Omental fat pad (tissue), 3 donors: ENCODE measurements at regions not wholly inside any gene's neighbourhood (a gene's known extent, or its start where the extent isn't known, plus 50 kb on each side); places are given as distances from the start of the nearest gene placed in this dataset.
"Not testable (repeated sequence)": the region's sequence is repeated elsewhere in the genome, so short reads cannot be mapped to it uniquely, and the experiment has no call there.

Experiments used
- ATAC-seq: fragments of 150-250 bp; one replicate; pipeline ENCODE4 v1.9.1; 2016; ENCODE audit warnings: mild to moderate bottlenecking, moderate library complexity; ENCODE audit not compliant: low FRiP score
- DNase-seq: peaks from one replicate; pipeline ENCODE4 v3.0.0-alpha.2; 2019; ENCODE audit warnings: low spot score
- CTCF ChIP-seq, 3 donors: fragments of 450-650 bp; IDR thresholded peaks; one replicate each; pipeline ENCODE4 v1.5.1; 2016 to 2017; ENCODE audit warnings: antibody characterized with exemption in 3 of 3, mild to moderate bottlenecking in 3 of 3, moderate library complexity in 2 of 3

- DNase-seq, result no peak
- TF ChIP-seq CTCF (IDR thresholded peaks at IDR 0.05), result no peak
- ATAC-seq, result no peak
Measured at GRCh38 chr2:226544596-226545210, 254.9 kb downstream of the IRS1 start.

GRCh38 chr2:226540204-226540994, 259.2 kb downstream of the IRS1 start:
- TF ChIP-seq CTCF (IDR thresholded peaks at IDR 0.05), result no peak
- DNase-seq (no peak), ATAC-seq (no peak)

- no peak for ATAC-seq
- TF ChIP-seq CTCF (IDR thresholded peaks at IDR 0.05), result no peak
- DNase-seq, result no peak
Measured at GRCh38 chr2:226536410-226536809, 263.2 kb downstream of the IRS1 start.

GRCh38 chr2:226532976-226533375, 266.6 kb downstream of the IRS1 start:
- ATAC-seq, DNase-seq: not testable (repeated sequence)

GRCh38 chr2:226531061-226531810, 268.4 kb downstream of the IRS1 start:
- TF ChIP-seq CTCF (IDR thresholded peaks at IDR 0.05), result no peak
- no peak for ATAC-seq
- no peak for DNase-seq

- no peak for TF ChIP-seq CTCF (IDR thresholded peaks at IDR 0.05)
- no peak for DNase-seq
- no peak for ATAC-seq
Measured at GRCh38 chr2:226529556-226529955, 270.1 kb downstream of the IRS1 start.

GRCh38 chr2:226526716-226527115, 272.9 kb downstream of the IRS1 start:
- no peak for DNase-seq
- no peak for ATAC-seq
- no peak for TF ChIP-seq CTCF (IDR thresholded peaks at IDR 0.05)
